GM13976 (cell line): ENCODE measurements at regions not wholly inside any gene's neighbourhood (a gene's known extent, or its start where the extent isn't known, plus 50 kb on each side); places are given as distances from the start of the nearest gene placed in this dataset.

ENCODE experiments used
- DNase-seq: peaks from one replicate; pipeline ENCODE4 v3.0.0; 2012; ENCODE audit warnings: low spot score
- CTCF ChIP-seq: IDR thresholded peaks from 2 replicates; pipeline ENCODE4 v1.5.1; 2012; ENCODE audit warnings: borderline replicate concordance, mild to moderate bottlenecking; ENCODE audit not compliant: insufficient read depth; ENCODE audit errors: extremely low read depth, missing control alignments, control extremely low read depth
- in situ Hi-C: fragments of 300-500 bp; cut with MboI; formaldehyde crosslinking; loops from one replicate; pipeline ENCODE4 v1.12.0; 2022; ENCODE audit warnings: low sequenced_read_pairs, mixed read lengths, inconsistent platforms; ENCODE audit not compliant: unreplicated experiment

- in situ Hi-C loops, result no loop called here
- DNase-seq, result no peak
These were observed 101.6 kb upstream of the LINGO1 start for GRCh38 chr15:77734306-77734705.

GRCh38 chr15:77733579-77734300 lies 101.0 kb upstream of the LINGO1 start:
- in situ Hi-C loops, result no loop called here
- TF ChIP-seq CTCF, result no peak
- no peak for DNase-seq

More at GRCh38 chr15:77734306-77734705, 101.6 kb upstream of the LINGO1 start:
- no peak for TF ChIP-seq CTCF

GRCh38 chr15:77732514-77733335 lies 100.0 kb upstream of the LINGO1 start:
- in situ Hi-C loops, result no loop called here
- TF ChIP-seq CTCF, result no peak
- DNase-seq, result no peak

- in situ Hi-C loops, result no loop called here
- DNase-seq, result no peak
- TF ChIP-seq CTCF, result no peak
These were observed 99.2 kb upstream of the LINGO1 start for GRCh38 chr15:77731945-77732344.

GRCh38 chr15:77731067-77731466 lies 98.4 kb upstream of the LINGO1 start:
- TF ChIP-seq CTCF, result no peak
- no peak for DNase-seq
- in situ Hi-C loops, result no loop called here

GRCh38 chr15:77727635-77728304 lies 95.1 kb upstream of the LINGO1 start:
- in situ Hi-C loops, result no loop called here
- TF ChIP-seq CTCF, result no peak
- no peak for DNase-seq
